ENCODE measurements at regions not wholly inside any gene's neighbourhood (a gene's known extent, or its start where the extent isn't known, plus 50 kb on each side); places are given as distances from the start of the nearest gene placed in this dataset.

DNA sequence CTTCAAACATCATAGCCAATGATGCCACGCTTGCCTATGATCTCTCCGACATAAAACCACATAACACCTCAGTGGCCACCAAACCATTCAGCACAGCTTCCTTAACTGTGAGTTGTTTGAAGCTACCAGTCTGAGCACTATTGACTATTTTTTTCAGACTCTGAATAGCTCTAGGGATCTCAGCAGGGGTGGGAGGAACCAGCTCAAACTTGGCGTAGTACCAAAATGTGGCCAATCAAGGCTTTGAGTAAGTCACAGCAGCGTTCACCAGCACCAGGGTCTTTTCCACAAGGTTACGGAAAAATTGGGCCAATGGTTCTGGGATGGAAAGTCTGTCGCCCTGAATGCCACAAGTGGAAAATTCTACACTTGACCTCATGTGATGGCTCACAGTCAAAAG, 70.6 kb downstream of the SMPDL3A start:
- Mint-ChIP-seq H3K9me3 (no peaks in the 10 kb centered on the region), H3K27me3 (ENCODE audit: insufficient read depth) (peaks cover 1% of the 10 kb centered on the region; the same call in 1 of the 2 replicates), H3K4me3 (no peak overlapping the region), H3K27ac (no peak overlapping the region), H3K4me1 (ENCODE audit: low read depth) (no peaks in the 10 kb centered on the region), H3K36me3 (ENCODE audit: low read depth) (no peaks in the 10 kb centered on the region)
- TF ChIP-seq, protein P1, sequence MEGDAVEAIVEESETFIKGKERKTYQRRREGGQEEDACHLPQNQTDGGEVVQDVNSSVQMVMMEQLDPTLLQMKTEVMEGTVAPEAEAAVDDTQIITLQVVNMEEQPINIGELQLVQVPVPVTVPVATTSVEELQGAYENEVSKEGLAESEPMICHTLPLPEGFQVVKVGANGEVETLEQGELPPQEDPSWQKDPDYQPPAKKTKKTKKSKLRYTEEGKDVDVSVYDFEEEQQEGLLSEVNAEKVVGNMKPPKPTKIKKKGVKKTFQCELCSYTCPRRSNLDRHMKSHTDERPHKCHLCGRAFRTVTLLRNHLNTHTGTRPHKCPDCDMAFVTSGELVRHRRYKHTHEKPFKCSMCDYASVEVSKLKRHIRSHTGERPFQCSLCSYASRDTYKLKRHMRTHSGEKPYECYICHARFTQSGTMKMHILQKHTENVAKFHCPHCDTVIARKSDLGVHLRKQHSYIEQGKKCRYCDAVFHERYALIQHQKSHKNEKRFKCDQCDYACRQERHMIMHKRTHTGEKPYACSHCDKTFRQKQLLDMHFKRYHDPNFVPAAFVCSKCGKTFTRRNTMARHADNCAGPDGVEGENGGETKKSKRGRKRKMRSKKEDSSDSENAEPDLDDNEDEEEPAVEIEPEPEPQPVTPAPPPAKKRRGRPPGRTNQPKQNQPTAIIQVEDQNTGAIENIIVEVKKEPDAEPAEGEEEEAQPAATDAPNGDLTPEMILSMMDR (IDR thresholded peaks at IDR 0.05) = no peak
- DNase-seq = no peak

DNA sequence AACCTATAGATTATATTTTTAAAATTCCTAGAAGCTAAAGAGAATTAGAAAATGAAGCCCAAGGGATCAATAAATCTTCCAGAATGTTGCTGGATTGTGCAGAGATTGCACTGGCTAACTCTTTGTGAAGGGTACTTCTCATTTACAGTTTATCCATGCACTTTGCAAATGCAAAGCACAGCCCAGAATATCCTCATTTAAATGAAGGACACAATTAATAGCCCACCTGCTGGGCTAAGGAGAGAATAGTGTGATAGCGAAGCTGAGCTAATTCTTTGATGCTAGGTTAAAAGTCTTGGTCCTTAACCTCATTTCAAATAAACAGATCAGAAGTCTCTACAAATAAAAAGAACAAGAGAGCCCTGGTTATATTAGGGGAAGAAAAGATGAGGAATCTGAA, 72.5 kb downstream of the SMPDL3A start:
- H3K4me3 Mint-ChIP-seq = no peak overlapping the region
- no peak for DNase-seq
- no peak overlapping the region for H3K27ac Mint-ChIP-seq
- TF ChIP-seq, protein P1 (IDR thresholded peaks at IDR 0.05) = no peak
- H3K27me3 Mint-ChIP-seq (ENCODE audit: insufficient read depth) = no peaks in the 10 kb centered on the region
- H3K4me1 Mint-ChIP-seq (ENCODE audit: low read depth) = no peaks in the 10 kb centered on the region
- no peaks in the 10 kb centered on the region for H3K9me3 Mint-ChIP-seq
- no peaks in the 10 kb centered on the region for H3K36me3 Mint-ChIP-seq (ENCODE audit: low read depth)

DNA sequence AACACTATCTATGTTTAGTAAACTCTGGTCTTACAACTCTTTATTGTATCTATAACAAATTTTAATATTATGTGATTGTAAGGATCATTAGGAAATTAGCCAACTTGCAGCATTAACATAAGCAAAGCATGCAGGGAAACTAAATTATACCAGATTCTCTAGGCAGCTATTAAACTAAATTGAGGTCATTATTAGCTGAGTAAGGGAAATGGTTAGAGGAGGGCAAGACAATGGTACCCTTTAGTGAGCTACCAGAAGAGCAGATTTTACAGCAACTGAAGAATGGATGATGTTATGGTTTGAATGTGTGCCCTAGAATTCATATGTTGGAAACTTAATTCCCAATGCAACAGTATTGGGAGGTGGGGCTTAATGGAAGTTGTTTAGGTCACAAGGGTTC, 79.1 kb downstream of the SMPDL3A start:
- Mint-ChIP-seq H3K4me1 (ENCODE audit: low read depth) (no peaks in the 10 kb centered on the region), H3K4me3 (no peak overlapping the region), H3K36me3 (ENCODE audit: low read depth) (no peaks in the 10 kb centered on the region), H3K9me3 (no peaks in the 10 kb centered on the region), H3K27me3 (ENCODE audit: insufficient read depth) (no peaks in the 10 kb centered on the region), H3K27ac (no peak overlapping the region)
- DNase-seq = no peak
- TF ChIP-seq, protein P1 (IDR thresholded peaks at IDR 0.05) = no peak

DNA sequence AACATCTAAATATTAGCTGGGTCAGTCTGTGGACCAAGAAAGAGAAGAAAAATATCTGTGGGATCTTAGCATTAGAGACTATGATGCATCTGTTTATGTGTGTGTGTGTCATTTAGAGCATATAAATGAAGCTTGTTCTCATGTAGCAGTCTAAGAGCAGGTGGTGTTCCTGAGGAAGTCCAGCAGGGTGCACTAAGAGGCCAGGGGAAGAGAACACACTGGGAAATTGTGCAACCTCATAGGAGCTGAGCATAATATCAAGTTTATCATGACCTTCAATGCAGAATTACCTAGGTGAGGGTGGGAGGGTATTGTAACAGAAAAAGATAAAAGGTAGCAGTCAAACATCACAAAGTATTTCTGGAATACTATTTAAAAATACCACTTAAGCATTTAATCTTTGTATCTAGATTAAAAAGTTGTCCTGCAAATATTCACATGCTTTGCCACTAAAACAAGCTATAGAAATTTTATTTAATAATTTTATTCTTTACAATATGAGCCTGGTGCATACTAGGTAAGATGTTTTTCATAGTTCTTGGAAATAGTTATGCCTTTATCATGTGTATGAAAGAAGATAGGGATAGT, 80.5 kb downstream of the SMPDL3A start:
- TF ChIP-seq, protein P1 (IDR thresholded peaks at IDR 0.05) = peak; percentile 57
- peak; percentile 21 for DNase-seq
- no peaks in the 10 kb centered on the region for H3K4me1 Mint-ChIP-seq (ENCODE audit: low read depth)
- no peaks in the 10 kb centered on the region for H3K9me3 Mint-ChIP-seq
- no peaks in the 10 kb centered on the region for H3K36me3 Mint-ChIP-seq (ENCODE audit: low read depth)
- H3K27ac Mint-ChIP-seq = no peak overlapping the region
- no peaks in the 10 kb centered on the region for H3K27me3 Mint-ChIP-seq (ENCODE audit: insufficient read depth)
- H3K4me3 Mint-ChIP-seq = no peak overlapping the region

DNA sequence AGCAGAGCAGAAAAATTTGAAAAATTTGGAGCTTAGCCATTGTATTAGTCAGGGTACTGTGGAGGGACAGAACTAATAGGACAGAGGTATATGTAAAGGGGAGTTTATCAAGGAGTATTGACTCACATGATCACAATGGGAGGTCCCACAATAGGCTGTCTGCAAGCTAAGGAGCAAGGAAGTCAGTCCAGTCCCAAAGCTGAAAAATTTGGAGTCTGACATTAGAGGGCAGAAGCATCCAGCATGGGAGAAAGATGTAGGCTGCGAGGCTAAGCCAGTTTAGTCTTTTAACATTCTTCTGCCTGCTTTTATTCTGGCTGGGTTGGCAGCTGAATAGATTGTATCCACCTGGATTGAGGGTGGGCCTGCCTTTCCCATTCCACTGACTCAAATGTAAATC, 82.0 kb downstream of the SMPDL3A start:
- H3K36me3 Mint-ChIP-seq (ENCODE audit: low read depth) = no peaks in the 10 kb centered on the region
- no peaks in the 10 kb centered on the region for H3K4me1 Mint-ChIP-seq (ENCODE audit: low read depth)
- H3K27me3 Mint-ChIP-seq (ENCODE audit: insufficient read depth) = no peaks in the 10 kb centered on the region
- no peaks in the 10 kb centered on the region for H3K9me3 Mint-ChIP-seq
- TF ChIP-seq, protein P1 (IDR thresholded peaks at IDR 0.05) = no peak
- no peak overlapping the region for H3K4me3 Mint-ChIP-seq
- H3K27ac Mint-ChIP-seq = no peak overlapping the region
- DNase-seq = no peak

DNA sequence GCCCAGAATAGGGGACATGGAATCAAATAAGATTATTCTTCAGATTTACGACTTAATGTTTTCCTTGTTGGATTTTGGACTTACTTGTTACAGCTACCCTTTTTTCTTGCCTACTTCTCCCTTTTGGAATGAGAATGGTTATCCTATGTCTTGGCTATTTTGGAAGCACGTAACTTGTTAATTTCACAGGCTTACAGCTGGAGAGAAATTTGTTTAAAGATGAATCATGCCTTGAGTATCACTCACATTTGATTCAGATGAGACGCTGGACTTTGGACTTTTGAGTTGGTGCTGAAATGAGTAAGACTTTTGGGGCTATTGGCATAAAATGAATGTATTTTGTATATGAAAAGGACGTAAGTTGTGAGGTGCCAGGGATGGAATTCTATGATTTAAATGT, 83.3 kb downstream of the SMPDL3A start:
- DNase-seq = no peak
- Mint-ChIP-seq H3K27ac (no peak overlapping the region), H3K27me3 (ENCODE audit: insufficient read depth) (no peaks in the 10 kb centered on the region), H3K4me3 (no peak overlapping the region), H3K4me1 (ENCODE audit: low read depth) (no peaks in the 10 kb centered on the region), H3K36me3 (ENCODE audit: low read depth) (no peaks in the 10 kb centered on the region), H3K9me3 (no peaks in the 10 kb centered on the region)
- TF ChIP-seq, protein P1 (IDR thresholded peaks at IDR 0.05) = no peak

Measured in HFFc6 (cell line).